ENCODE measurements at regions not wholly inside any gene's neighbourhood (a gene's known extent, or its start where the extent isn't known, plus 50 kb on each side); places are given as distances from the start of the nearest gene placed in this dataset.

DNA sequence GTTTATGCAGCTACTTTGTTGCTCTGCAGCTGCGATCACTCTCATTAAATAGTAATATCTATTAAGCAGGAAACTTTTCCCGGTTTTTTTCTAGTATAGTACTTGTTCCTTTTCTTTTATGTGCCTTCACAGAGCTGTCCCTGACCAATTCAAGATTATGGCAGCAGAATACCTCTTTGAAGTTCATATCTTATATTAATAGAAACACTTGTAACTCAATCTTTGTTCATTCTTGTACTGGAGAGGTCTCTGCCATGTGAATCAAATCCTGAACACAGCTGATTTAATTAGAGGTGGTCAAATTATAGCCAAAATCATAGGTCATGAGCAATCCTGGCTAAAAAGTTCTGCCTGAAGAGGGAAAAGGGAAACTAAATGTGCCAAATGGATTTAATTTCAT, 399.0 kb upstream of the ARHGEF26 start:
- no peak for TF ChIP-seq ZNF274 (IDR thresholded peaks at IDR 0.05; ENCODE audit: low read depth, low read length)
- TF ChIP-seq YY1 (IDR thresholded peaks at IDR 0.05; ENCODE audit: insufficient read depth, insufficient read length): no peak
- no peak for TF ChIP-seq SUZ12 (IDR thresholded peaks at IDR 0.05; ENCODE audit: extremely low read depth, insufficient read depth, insufficient read length)

All from NT2/D1 (cell line).